Suprapubic skin (tissue), 4 donors: ENCODE measurements at regions not wholly inside any gene's neighbourhood (a gene's known extent, or its start where the extent isn't known, plus 50 kb on each side); places are given as distances from the start of the nearest gene placed in this dataset.

ENCODE experiments used
- EP300 ChIP-seq: sonication (generic); formaldehyde crosslinking; IDR thresholded peaks from one replicate; pipeline ENCODE4 v1.6.1; 2017; ENCODE audit warnings: antibody characterized with exemption
- POLR2A ChIP-seq, 2 donors: fragments of 450-650 bp; IDR thresholded peaks; one replicate each; pipeline ENCODE4 v1.6.1; 2017; ENCODE audit warnings: antibody characterized with exemption in 2 of 2, mild to moderate bottlenecking in 2 of 2, moderate library complexity in 2 of 2
- POLR2AphosphoS5 ChIP-seq, 3 donors: sonication (generic); formaldehyde crosslinking; IDR thresholded peaks; one replicate each; pipeline ENCODE4 v1.6.1; 2017; ENCODE audit warnings: antibody characterized with exemption in 3 of 3
- TF ChIP-seq, protein P1 (sequence below), 2 donors: fragments of 200-600 bp in 1 of 2; fragments of 450-650 bp in 1 of 2; sonication (generic) in 1 of 2; IDR thresholded peaks; one replicate each; pipeline ENCODE4 v1.5.1; 2016 to 2019; ENCODE audit warnings: antibody characterized with exemption in 2 of 2, mild to moderate bottlenecking in 1 of 2, moderate library complexity in 1 of 2

DNA sequence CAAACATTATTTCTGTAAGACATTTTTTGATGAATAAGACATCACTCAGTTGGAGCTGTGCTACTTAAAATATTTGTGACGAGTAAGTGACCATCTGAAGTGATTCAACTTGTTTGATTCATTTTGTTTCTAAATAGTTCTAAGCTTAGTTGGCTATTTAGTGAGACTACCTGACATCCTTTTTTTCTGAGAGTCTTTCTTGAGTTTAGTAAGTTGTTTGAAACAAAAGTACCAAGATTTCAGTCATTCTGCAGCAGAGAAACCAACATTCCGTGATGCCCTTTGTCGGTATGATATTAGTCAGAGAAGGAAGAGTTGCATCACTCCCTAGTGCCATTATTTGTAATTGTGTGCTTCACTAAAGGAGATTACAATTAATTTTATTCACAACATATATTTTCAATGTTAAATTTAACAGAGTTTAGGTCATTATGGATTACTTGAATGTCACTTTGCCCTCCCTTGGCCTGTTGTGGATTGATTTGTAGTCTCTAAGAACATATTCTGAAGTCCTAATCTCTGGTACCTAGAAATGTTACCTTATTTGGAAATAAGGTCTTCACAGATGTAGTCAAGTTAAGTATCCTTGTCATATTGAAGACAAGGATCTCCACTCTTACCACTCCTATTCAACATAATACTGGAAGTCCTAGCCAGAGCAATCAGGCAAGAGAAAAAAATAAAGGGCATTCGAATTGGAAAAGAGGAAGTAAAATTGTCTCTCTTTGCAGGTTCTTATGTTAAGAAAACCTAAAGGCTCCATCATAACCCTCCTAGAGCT, 212.2 kb downstream of the PCSK1 start:
- no peak for TF ChIP-seq POLR2A (IDR thresholded peaks at IDR 0.05)
- TF ChIP-seq, protein P1, sequence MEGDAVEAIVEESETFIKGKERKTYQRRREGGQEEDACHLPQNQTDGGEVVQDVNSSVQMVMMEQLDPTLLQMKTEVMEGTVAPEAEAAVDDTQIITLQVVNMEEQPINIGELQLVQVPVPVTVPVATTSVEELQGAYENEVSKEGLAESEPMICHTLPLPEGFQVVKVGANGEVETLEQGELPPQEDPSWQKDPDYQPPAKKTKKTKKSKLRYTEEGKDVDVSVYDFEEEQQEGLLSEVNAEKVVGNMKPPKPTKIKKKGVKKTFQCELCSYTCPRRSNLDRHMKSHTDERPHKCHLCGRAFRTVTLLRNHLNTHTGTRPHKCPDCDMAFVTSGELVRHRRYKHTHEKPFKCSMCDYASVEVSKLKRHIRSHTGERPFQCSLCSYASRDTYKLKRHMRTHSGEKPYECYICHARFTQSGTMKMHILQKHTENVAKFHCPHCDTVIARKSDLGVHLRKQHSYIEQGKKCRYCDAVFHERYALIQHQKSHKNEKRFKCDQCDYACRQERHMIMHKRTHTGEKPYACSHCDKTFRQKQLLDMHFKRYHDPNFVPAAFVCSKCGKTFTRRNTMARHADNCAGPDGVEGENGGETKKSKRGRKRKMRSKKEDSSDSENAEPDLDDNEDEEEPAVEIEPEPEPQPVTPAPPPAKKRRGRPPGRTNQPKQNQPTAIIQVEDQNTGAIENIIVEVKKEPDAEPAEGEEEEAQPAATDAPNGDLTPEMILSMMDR (IDR thresholded peaks at IDR 0.05), result no peak
- no peak for TF ChIP-seq EP300
- TF ChIP-seq POLR2AphosphoS5 (IDR thresholded peaks at IDR 0.05), result no peak
